ENCODE measurements at regions not wholly inside any gene's neighbourhood (a gene's known extent, or its start where the extent isn't known, plus 50 kb on each side); places are given as distances from the start of the nearest gene placed in this dataset.

DNA sequence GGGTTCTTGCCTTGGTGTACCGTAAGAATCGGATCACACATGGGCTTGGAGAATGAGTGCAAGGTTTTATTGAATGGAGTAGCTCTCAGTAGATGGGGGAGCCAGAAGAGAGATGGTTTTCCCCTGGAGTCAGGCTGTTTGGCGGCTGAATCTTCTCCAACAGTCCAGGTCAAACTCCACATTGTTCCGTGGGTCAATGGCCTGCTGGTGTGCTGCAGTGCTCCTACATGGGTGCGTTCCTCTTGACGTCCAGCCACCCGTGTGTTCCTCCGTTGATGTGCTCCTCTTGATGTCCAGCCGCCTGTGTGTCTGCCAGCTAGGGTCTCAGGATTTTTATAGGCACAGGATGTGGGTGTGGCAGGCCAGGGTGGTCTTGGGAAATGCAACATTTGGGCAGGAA is 69.3 kb upstream of the AGBL1 start:
- Mint-ChIP-seq H3K9me3 (no peaks in the 10 kb centered on the region), H3K4me1 (peaks cover 0 to 4% (median 0%) of the 10 kb centered on the region in 3 donors), H3K4me3 (no peak overlapping the region), H3K27ac (peak overlapping the region in 3 of 6 donors; percentile 58 to 80 (median 75)), H3K27me3 (peaks cover 0 to 9% (median 4%) of the 10 kb centered on the region in 3 donors), H3K36me3 (no peaks in the 10 kb centered on the region)
- ATAC-seq (ENCODE audit: low read depth in 2 of 2): no peak
- no peak for DNase-seq

DNA sequence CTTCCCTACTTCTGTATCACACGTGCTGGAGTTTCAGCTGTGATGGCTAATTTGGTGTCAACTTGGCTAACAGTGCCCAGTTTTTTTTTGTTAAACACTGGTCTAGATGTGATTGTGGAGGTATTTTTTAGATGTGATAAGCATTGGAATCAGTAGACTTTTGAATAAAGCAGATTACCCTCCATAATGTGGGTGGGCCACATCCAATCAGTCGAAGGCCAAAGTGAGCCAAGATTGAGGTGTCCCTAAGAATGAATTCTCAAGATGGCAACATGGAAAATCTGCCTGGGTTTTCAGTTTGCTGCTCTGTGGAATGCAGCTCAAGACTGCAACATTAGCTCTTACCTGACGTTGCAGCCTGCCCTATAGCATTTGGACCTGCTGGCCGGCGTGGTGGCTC is 68.8 kb upstream of the AGBL1 start:
- Mint-ChIP-seq H3K27ac (no peak overlapping the region), H3K4me1 (peaks cover 0 to 4% (median 0%) of the 10 kb centered on the region in 3 donors), H3K36me3 (no peaks in the 10 kb centered on the region), H3K9me3 (no peaks in the 10 kb centered on the region), H3K4me3 (no peak overlapping the region), H3K27me3 (peaks cover 0 to 7% (median 6%) of the 10 kb centered on the region in 3 donors)
- ATAC-seq (ENCODE audit: low read depth in 2 of 2) (no peak), DNase-seq (no peak)

DNA sequence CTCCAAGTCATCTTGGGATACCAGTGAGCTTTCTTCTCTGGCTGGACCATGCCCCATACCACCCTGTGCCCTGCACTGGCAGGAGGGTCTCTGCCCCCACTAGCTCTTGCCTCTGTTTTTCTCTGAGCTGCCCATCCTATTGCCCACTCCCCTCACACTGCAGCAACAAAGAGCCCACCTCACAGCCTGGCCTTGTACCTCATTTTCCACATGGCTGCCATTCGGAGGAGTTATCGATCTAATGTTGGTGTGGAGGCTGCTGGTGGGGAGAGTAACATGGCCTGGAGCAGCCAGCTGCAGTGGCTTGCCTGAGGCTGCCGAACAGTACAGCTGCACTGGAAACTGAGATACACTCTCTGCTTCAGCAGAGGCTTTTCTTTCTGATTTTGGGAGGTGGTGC is 65.7 kb upstream of the AGBL1 start:
- H3K27ac Mint-ChIP-seq: no peak overlapping the region
- H3K27me3 Mint-ChIP-seq: peaks cover 0 to 18% (median 6%) of the 10 kb centered on the region in 3 donors
- no peaks in the 10 kb centered on the region for H3K9me3 Mint-ChIP-seq
- DNase-seq: no peak
- no peaks in the 10 kb centered on the region for H3K36me3 Mint-ChIP-seq
- peaks cover 0 to 4% (median 0%) of the 10 kb centered on the region in 3 donors for H3K4me1 Mint-ChIP-seq
- H3K4me3 Mint-ChIP-seq: no peak overlapping the region
- ATAC-seq (ENCODE audit: low read depth in 2 of 2): no peak

DNA sequence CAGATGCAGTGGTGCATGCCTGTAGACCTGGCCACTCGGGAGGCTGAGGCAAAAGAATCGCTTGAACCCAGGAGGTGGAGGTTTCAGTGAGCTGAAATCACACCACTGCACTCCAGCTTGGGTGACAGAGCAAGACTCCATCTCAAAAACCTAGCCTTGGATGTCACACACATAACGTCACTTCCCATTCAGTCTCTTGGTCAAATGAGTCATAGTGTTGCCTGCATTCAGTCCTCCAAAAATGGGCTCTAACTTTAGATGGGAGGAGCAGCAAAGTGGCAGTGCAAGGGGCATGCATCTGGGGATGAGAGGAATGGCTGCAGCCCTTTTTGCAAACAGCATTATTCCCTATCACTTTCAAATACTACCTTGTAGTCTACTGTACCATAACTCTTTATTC is 62.9 kb upstream of the AGBL1 start:
- no peaks in the 10 kb centered on the region for H3K9me3 Mint-ChIP-seq
- peaks cover 8 to 22% (median 11%) of the 10 kb centered on the region in 3 donors for H3K27me3 Mint-ChIP-seq
- no peak for ATAC-seq (ENCODE audit: low read depth in 2 of 2)
- H3K4me1 Mint-ChIP-seq: no peaks in the 10 kb centered on the region
- H3K36me3 Mint-ChIP-seq: no peaks in the 10 kb centered on the region
- no peak overlapping the region for H3K27ac Mint-ChIP-seq
- DNase-seq: no peak
- H3K4me3 Mint-ChIP-seq: no peak overlapping the region

DNA sequence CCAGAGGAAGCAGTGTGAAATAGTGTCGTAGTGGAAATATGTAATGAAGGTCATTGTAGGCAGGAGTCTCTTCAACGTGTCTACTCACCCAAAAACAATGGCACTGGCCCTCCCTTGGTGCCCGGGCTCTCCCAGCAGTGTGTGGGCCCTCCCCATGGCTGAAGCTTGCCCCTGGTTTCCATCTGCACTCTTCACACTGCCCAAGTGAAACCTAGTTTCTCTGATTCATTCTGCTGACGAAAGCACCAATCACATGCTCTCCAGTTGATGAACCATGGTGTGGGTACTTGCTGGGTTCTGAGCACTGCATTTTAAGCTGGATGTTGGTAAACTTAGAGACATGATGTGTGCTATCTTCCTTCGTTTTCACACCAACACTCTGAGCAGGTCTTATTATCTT is 61.0 kb upstream of the AGBL1 start:
- Mint-ChIP-seq H3K27me3 (peaks cover 15 to 29% (median 19%) of the 10 kb centered on the region in 3 donors), H3K4me1 (no peaks in the 10 kb centered on the region), H3K4me3 (no peak overlapping the region), H3K9me3 (no peaks in the 10 kb centered on the region), H3K36me3 (no peaks in the 10 kb centered on the region), H3K27ac (no peak overlapping the region)
- ATAC-seq (ENCODE audit: low read depth in 2 of 2) (no peak), DNase-seq (no peak)

DNA sequence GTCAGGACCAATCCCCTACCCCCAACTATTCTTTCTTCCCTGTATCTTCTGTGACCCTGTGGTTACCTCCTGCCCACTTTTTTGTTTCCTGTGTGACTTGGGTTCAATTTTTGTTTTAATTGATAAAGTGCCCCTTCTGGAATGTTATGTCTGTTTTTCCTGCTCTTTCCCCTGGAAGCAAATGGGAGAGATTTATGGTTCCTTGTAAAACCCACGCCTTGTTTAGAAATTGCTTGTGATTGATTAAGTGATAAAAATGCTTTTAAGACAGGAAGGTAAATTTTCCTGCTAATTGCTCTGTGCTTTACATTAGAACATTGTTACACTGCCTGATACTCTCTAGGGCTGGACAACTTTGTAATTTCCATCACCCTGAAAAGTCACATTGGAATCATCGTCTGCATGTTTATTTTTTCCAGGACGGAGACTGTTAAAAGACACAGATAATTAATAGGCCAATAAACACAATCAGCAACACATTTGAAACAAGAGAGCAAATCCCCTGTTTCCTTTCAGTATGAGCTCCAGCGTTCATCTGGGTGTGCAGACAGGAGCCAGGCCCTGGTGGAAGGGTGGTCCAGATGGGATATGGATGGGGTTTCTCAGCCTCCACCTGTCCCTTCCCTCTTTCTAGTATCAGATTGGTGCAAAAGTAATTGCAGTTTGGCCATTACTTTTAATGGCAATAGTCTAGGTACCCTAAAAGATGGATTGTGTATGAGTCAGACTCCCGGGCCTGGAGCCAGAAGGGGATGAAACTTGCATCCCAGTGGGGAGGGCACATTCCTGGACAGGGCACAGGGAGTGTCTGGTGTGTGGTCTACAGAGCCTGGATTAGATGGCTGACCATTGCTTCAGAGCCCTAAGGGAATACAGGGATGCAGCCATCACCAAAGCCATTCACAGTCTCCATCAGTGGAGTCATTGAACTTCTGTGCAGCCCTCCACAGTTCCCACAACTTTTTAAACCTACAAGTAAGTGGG is 58.1 kb upstream of the AGBL1 start:
- Mint-ChIP-seq H3K27me3 (peaks cover 19 to 22% (median 21%) of the 10 kb centered on the region in 3 donors), H3K4me1 (no peaks in the 10 kb centered on the region), H3K4me3 (no peak overlapping the region), H3K27ac (no peak overlapping the region), H3K9me3 (no peaks in the 10 kb centered on the region), H3K36me3 (no peaks in the 10 kb centered on the region)
- ATAC-seq (ENCODE audit: low read depth in 2 of 2) (no peak), DNase-seq (no peak)

DNA sequence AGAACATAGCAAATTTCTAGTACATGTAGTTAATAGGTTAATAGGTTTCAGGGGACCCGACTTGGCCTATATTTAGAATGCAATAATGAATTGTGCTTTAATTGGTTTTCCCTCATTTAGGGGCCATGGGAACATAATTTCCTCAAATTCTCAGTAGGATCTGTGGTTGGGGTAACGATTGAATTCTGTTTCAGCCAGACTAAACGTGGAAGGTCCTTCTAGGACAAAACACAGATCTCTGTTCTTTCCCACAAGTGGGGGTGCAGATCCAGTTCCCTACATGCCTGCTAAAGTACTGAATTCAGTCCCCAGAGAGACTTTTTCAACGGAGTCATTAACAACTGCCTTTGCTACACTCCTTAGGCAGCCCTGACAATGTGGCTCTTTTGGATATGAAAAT is 50.7 kb upstream of the AGBL1 start:
- Mint-ChIP-seq H3K4me3 (no peak overlapping the region), H3K9me3 (no peaks in the 10 kb centered on the region), H3K36me3 (no peaks in the 10 kb centered on the region), H3K27ac (no peak overlapping the region), H3K27me3 (peaks cover 0 to 8% (median 4%) of the 10 kb centered on the region in 3 donors), H3K4me1 (no peaks in the 10 kb centered on the region)
- no peak for ATAC-seq (ENCODE audit: low read depth in 2 of 2)
- no peak for DNase-seq

Data from naive B cell (primary cell).